ENCODE measurements at regions not wholly inside any gene's neighbourhood (a gene's known extent, or its start where the extent isn't known, plus 50 kb on each side); places are given as distances from the start of the nearest gene placed in this dataset.

DNA sequence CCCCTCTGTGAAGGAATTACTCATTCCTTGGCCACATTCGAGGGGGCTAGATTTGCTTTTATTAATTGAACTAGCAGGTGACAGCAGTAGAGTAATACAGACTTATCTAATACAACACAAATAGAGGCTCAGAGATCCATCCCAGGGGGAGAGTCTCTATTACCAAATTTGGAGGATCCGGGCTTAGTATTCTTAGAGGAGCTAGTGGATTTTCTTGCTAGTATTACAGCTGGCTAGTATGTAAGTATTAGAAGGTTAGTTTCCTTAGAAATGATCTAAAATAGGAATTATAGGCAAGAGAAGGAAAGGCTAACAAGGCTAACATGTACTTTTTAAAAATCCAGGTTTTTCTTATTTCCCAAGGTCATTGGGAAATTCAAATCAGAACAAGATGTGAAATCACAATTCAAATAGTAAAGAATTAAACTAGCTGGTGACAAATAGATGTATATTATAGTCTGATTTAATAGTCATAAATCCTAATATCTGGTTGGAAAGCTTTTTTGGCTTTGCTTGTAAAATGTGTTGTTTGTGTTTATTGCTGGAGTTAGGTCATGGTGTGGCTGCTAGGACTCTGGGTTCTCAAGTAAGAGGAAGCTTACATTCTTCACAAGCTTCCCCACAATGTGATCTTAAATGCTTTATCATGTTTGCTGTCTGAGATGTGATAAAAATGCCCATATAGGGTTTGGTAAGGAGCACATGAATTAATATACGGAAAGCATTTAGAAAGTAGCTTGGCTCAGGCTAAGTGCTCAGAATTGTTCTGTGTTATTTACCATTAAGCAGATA, 160.4 kb upstream of the MPDZ start:
- TF ChIP-seq, protein P1, sequence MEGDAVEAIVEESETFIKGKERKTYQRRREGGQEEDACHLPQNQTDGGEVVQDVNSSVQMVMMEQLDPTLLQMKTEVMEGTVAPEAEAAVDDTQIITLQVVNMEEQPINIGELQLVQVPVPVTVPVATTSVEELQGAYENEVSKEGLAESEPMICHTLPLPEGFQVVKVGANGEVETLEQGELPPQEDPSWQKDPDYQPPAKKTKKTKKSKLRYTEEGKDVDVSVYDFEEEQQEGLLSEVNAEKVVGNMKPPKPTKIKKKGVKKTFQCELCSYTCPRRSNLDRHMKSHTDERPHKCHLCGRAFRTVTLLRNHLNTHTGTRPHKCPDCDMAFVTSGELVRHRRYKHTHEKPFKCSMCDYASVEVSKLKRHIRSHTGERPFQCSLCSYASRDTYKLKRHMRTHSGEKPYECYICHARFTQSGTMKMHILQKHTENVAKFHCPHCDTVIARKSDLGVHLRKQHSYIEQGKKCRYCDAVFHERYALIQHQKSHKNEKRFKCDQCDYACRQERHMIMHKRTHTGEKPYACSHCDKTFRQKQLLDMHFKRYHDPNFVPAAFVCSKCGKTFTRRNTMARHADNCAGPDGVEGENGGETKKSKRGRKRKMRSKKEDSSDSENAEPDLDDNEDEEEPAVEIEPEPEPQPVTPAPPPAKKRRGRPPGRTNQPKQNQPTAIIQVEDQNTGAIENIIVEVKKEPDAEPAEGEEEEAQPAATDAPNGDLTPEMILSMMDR (optimal IDR thresholded peaks at IDR 0.05 in 1 of 3, IDR thresholded peaks at IDR 0.05 in 1 of 3, conservative IDR thresholded peaks at IDR 0.05 in 1 of 3; ENCODE audit: extremely low read depth in 1 of 3, insufficient read depth in 2 of 3, low read length in 3 of 3), result no peak
- TF ChIP-seq EZH2 (IDR thresholded peaks at IDR 0.05; ENCODE audit: low read length), result no peak

Measured in keratinocyte (primary cell).